Activated CD4-positive, alpha-beta memory T cell treated with anti-CD3 and anti-CD28 coated beads, Interleukin-2, amount 10 ng/mL, durations not matched to agents 7 days and 5 days (primary cell): ENCODE measurements at regions not wholly inside any gene's neighbourhood (a gene's known extent, or its start where the extent isn't known, plus 50 kb on each side); places are given as distances from the start of the nearest gene placed in this dataset.

Experiments used
- CTCF ChIA-PET: fragments of 350-600 bp; sonication (Branson Sonifier 250); formaldehyde crosslinking; loops from one replicate; lab custom pipeline; 2021; ENCODE audit warnings: antibody characterized with exemption, inconsistent platforms; lab: Charles Lee
- POLR2A ChIA-PET: fragments of 350-600 bp; sonication (Branson Sonifier 250); formaldehyde crosslinking; loops from one replicate; lab custom pipeline; 2021; ENCODE audit warnings: antibody characterized with exemption; lab: Charles Lee
- DNase-seq: peaks from one replicate; pipeline ENCODE4 v3.0.0-alpha.2; 2020
- H3K27ac Mint-ChIP-seq: one replicate; pipeline ENCODE4 v1.8.0; 2021; ENCODE audit warnings: mild to moderate bottlenecking, mixed read lengths
- H3K27me3 Mint-ChIP-seq: one replicate; pipeline ENCODE4 v1.8.0; 2021; ENCODE audit warnings: mixed read lengths
- H3K36me3 Mint-ChIP-seq: one replicate; pipeline ENCODE4 v1.8.0; 2021; ENCODE audit warnings: low read depth, mixed read lengths
- H3K4me1 Mint-ChIP-seq: one replicate; pipeline ENCODE4 v1.8.0; 2021; ENCODE audit warnings: mixed read lengths
- H3K4me3 Mint-ChIP-seq: one replicate; pipeline ENCODE4 v1.8.0; 2021; ENCODE audit warnings: mild to moderate bottlenecking, mixed read lengths
- H3K9me3 Mint-ChIP-seq: one replicate; pipeline ENCODE4 v1.8.0; 2021; ENCODE audit warnings: mixed read lengths

DNA sequence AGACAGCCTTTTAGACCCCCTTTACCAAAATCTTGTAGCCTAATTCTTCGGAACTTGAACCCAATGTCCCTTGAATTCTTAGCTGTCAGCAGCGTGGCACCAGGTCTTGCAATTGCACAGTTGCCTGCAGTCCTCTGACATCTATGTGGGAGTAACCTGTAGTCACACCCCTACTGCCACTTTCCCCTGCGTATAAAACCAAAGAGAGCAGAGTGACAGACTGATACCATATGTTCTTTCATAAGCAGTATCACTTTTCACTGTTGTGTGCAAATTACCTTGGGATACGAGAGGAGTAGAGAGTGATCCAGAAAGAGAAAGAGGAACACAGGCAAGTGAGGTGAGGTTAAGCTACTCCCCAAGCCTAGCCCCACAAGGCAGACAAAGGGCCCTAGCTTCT, 364.3 kb upstream of the ADAMTSL1 start:
- no peaks in the 10 kb centered on the region for H3K27me3 Mint-ChIP-seq
- no peak overlapping the region for H3K4me3 Mint-ChIP-seq
- CTCF ChIA-PET = no interaction called here

DNA sequence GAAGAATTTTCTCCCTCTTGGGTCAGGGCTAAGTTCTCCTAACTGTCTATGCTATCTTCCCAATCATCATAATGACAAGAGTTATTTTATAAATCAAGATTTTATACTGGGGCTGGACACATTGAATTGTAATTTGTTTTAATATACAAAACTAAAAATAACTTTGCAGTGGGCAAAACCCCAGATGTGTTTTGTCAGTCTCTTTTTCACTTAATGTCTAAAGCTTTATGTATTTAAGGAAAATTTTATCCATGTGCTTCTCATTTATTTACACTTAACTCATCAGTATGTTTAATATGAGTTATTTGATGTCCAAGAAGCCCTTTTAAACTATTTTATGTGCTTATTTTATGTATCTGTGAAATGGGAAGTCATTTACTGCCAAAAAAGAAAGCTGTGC, 362.8 kb upstream of the ADAMTSL1 start:
- no peak overlapping the region for H3K4me3 Mint-ChIP-seq
- H3K4me1 Mint-ChIP-seq = no peaks in the 10 kb centered on the region
- peaks cover 5% of the 10 kb centered on the region for H3K9me3 Mint-ChIP-seq
- no peaks in the 10 kb centered on the region for H3K27me3 Mint-ChIP-seq
- no peak overlapping the region for H3K27ac Mint-ChIP-seq
- ChIA-PET CTCF (no interaction called here), POLR2A (no interaction called here)
- no peaks in the 10 kb centered on the region for H3K36me3 Mint-ChIP-seq
- DNase-seq = no peak

More for the DNA sequence above, 364.3 kb upstream of the ADAMTSL1 start:
- no peak for DNase-seq
- H3K4me1 Mint-ChIP-seq = no peaks in the 10 kb centered on the region
- H3K9me3 Mint-ChIP-seq = peaks cover 5% of the 10 kb centered on the region
- POLR2A ChIA-PET = no interaction called here
- no peak overlapping the region for H3K27ac Mint-ChIP-seq
- H3K36me3 Mint-ChIP-seq = no peaks in the 10 kb centered on the region

DNA sequence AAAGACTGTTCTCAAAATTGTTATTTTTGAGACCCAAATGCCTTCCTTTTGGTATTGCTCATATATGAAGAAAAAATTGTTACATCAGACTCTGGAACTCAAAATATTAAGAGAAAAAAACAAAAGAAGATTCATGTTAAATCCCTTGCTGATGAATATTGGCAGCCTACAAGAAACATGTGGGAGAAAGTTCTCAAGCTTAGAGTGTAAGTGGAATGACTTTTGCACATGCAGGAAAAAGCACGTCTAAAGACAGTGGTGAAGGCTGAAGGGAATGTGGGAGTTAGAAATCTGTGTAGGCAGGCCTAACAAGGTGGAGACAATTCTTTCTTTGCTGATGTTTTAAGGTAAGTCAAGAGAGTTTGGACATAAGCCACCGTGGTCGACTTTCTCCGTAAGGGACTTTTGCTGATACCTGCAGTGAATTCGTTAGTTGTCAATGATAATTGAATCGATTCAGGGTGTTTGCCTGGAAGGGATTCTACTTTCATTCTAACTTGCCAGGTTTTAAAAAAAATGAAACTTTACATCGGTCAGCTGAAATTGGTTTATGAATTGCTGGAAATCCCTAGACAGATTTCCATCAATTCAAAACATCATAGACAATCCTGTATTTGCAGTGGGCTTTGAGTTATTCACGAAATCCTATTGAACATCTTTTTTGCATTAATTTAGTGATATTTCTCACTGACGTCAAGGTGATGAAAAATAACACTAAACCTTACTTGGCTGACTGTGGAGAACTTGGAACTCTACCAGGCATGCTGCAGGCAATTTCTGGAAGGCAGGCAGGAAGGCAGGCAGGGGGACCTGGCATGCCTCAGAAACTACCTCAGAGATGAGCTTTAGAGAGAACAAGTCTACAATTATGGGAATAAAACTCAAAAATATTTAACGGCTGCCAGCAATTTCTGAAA, 359.1 kb upstream of the ADAMTSL1 start:
- Mint-ChIP-seq H3K36me3 (no peaks in the 10 kb centered on the region), H3K27ac (no peak overlapping the region), H3K4me1 (no peaks in the 10 kb centered on the region), H3K9me3 (peaks cover 5% of the 10 kb centered on the region), H3K27me3 (no peaks in the 10 kb centered on the region), H3K4me3 (no peak overlapping the region)
- ChIA-PET CTCF (no interaction called here), POLR2A (no interaction called here)
- DNase-seq = no peak

DNA sequence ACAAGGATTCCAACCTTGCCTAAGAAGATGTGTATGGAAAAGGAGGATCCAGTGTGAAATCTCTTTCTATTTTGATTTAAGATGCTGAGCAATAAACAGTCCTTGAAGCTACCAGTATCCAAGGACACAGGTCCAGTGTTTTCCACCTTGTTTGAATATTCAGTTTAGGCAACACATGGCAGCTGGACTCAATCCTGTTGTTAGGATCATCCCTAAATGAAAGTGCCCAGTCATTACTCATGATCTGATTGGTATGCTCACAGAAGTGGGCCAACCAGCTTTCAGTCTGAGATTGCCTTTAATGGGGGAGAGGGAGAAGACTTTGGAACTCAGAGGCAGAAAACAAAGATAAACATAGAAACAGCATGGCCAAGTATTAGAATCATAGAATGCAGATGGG, 355.7 kb upstream of the ADAMTSL1 start:
- no peak for DNase-seq
- Mint-ChIP-seq H3K4me1 (no peaks in the 10 kb centered on the region), H3K9me3 (peaks cover under 1% of the 10 kb centered on the region), H3K4me3 (no peak overlapping the region), H3K27ac (no peak overlapping the region), H3K36me3 (no peaks in the 10 kb centered on the region), H3K27me3 (no peaks in the 10 kb centered on the region)
- ChIA-PET POLR2A (no interaction called here), CTCF (no interaction called here)

DNA sequence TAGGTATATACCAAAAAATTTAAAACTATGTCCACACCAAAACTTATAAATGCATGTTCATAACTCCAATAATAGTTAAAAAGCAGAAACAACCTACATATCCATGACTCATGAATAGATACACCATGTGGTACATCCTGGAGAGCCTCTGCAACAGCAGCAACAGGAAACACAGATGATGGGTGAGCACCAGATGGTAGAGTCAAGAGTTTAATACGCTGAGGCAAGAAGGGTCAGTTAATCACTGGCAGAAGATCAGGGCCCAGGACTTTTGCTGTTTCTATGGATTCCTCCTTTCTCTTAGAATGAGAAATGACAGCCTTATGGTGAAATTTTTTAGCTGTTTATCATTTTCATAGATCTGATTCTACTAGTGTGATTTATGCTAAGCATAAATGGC, 351.8 kb upstream of the ADAMTSL1 start:
- no peak overlapping the region for H3K4me3 Mint-ChIP-seq
- no peak overlapping the region for H3K27ac Mint-ChIP-seq
- H3K4me1 Mint-ChIP-seq = no peaks in the 10 kb centered on the region
- no peak for DNase-seq
- H3K36me3 Mint-ChIP-seq = no peaks in the 10 kb centered on the region
- ChIA-PET POLR2A (no interaction called here), CTCF (no interaction called here)
- H3K9me3 Mint-ChIP-seq = peaks cover 2% of the 10 kb centered on the region
- H3K27me3 Mint-ChIP-seq = no peaks in the 10 kb centered on the region

DNA sequence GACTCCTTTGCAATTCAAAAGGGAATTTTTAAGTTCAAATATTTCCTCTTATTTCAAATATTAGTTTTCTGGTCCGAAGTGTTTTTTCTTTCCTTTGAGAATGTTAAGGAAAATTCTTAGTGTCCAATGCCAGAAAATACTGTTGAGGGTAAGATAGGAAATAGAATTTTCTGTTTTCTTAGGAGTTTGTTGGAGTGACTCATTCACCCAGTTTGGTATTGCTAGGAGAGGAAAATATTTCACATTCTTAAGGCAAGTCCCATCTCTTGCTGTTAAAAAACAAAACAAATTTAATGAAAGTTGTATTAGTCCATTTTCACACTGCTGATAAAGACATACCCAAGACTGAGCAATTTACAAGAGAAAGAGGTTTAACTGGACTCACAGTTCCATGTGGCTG, 349.2 kb upstream of the ADAMTSL1 start:
- no peak for DNase-seq
- Mint-ChIP-seq H3K27ac (no peak overlapping the region), H3K4me3 (no peak overlapping the region), H3K4me1 (no peaks in the 10 kb centered on the region), H3K9me3 (peaks cover 2% of the 10 kb centered on the region), H3K27me3 (no peaks in the 10 kb centered on the region), H3K36me3 (no peaks in the 10 kb centered on the region)
- POLR2A ChIA-PET = no interaction called here
- CTCF ChIA-PET = no interaction called here

DNA sequence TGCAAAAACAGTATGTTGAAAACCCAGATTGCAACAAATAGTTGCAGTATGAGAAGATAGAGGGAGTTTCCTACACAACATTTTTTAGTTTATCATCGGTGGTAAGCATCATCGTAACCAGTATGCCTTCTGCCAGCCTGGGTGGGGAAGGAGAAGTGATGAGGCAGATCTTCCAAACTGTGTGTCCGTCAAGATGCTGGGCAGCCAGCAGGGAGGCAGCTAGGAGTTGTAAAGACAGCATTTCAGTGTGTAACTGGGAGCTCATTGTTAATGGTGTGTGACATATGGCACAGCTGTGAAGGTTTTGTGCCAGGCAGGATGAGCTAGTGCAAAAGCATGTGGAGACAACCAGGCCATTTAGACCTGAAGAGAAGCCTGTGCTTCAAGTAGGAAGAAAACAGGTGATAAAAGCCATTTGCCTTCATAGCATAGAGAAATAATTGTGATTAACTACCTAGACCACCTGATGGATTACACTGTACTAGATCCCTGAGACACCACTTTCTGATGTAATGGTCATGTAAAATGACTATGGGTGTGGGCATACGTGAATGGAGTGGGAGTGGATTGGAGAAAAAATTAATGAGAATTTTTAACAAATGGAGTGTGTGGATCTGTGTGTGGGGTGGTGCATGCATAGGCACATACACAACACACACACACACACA, 347.0 kb upstream of the ADAMTSL1 start:
- Mint-ChIP-seq H3K27me3 (no peaks in the 10 kb centered on the region), H3K4me1 (no peaks in the 10 kb centered on the region), H3K36me3 (no peaks in the 10 kb centered on the region), H3K4me3 (no peak overlapping the region), H3K9me3 (peaks cover 2% of the 10 kb centered on the region), H3K27ac (no peak overlapping the region)
- POLR2A ChIA-PET = no interaction called here
- no peak for DNase-seq
- CTCF ChIA-PET = no interaction called here

DNA sequence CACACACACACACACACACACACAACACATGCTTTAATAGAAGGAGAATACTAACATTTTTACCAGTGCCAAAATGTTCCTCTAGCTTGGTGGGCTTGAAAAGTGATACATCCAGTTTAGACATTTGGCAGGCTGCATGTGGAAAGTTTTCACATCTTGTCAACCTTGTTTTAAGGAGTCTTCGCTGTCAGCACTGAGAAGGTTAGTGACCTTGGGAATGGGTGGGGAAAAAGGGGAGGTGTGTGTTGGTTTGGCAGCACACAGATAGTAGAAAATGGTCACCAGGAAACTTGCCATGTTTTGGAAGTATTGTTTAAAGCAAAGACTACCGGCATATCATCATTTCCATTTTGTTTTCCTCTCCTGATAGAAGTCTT, 346.5 kb upstream of the ADAMTSL1 start:
- Mint-ChIP-seq H3K9me3 (peaks cover 2% of the 10 kb centered on the region), H3K4me1 (no peaks in the 10 kb centered on the region), H3K27ac (no peak overlapping the region), H3K27me3 (no peaks in the 10 kb centered on the region), H3K4me3 (no peak overlapping the region), H3K36me3 (no peaks in the 10 kb centered on the region)
- DNase-seq = no peak
- CTCF ChIA-PET = interaction anchor here (0.6 kb wide), 1 partner anchor 461 kb away, joined by 3 read pairs; no protein-coding TSS in a partner anchor
- POLR2A ChIA-PET = no interaction called here

DNA sequence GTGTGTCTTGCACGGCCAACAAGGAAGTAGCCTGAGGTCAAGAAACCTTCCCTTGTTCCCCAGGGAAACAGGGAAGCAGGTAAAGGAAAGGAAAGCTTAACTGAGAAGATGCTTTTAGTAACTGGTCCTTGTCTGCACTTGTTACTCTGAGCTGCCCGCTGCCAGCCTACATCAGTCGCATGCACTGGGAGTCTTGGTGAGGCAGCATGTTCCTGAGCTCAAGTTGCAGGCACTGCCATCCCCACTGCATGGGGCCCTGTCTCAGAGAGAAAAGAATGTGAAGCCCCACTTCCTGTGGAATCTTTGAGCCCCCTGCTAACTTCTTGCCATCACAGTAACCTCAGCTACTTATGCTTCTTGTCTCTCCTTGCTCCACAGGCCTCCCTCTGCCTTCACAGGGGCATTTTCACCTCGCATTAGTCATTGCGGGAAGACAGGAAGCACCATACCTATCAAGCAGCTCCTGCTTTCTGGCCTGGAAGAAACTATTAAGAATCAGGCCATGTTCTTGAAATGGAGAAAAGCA, 344.1 kb upstream of the ADAMTSL1 start:
- Mint-ChIP-seq H3K9me3 (no peaks in the 10 kb centered on the region), H3K27ac (no peak overlapping the region), H3K4me3 (no peak overlapping the region), H3K27me3 (no peaks in the 10 kb centered on the region), H3K4me1 (no peaks in the 10 kb centered on the region), H3K36me3 (no peaks in the 10 kb centered on the region)
- no peak for DNase-seq
- ChIA-PET POLR2A (no interaction called here), CTCF (interaction anchor here (0.5 kb wide), 1 partner anchor 371 kb away, joined by 4 read pairs; no protein-coding TSS in a partner anchor)

DNA sequence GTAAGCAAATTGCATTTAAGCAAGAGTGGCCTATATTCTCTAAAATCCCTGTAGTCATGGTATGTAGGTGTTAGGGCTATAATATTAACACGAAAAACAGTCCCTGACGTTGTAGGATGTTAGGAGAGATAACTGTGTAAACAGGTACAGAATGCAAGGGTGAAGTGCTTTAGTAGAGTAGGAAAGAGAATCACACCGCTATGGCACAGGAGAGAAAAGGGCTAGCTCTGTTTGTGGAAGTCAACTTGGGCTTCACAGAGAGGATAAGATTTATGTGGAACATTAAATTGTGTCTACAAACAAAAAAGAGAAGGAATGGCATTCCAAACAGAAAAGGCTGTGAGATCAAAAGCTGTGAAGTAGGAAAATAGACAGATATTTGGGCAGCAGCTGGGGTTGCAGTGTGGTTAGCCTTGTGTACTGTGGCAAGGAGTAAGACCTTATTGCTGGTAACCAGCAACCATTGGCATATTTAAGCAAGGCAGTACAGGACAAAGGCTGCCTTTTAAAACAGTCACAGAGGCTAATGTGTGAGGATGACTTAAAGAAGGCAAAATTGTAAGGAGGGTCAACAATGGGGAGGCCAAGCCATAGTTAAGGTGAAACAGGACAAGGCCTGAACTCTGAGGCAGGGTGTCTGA, 337.5 kb upstream of the ADAMTSL1 start:
- POLR2A ChIA-PET = no interaction called here
- H3K27me3 Mint-ChIP-seq = no peaks in the 10 kb centered on the region
- H3K4me3 Mint-ChIP-seq = no peak overlapping the region
- H3K9me3 Mint-ChIP-seq = no peaks in the 10 kb centered on the region
- H3K27ac Mint-ChIP-seq = no peak overlapping the region
- no peak for DNase-seq
- H3K4me1 Mint-ChIP-seq = no peaks in the 10 kb centered on the region
- H3K36me3 Mint-ChIP-seq = no peaks in the 10 kb centered on the region
- CTCF ChIA-PET = no interaction called here

DNA sequence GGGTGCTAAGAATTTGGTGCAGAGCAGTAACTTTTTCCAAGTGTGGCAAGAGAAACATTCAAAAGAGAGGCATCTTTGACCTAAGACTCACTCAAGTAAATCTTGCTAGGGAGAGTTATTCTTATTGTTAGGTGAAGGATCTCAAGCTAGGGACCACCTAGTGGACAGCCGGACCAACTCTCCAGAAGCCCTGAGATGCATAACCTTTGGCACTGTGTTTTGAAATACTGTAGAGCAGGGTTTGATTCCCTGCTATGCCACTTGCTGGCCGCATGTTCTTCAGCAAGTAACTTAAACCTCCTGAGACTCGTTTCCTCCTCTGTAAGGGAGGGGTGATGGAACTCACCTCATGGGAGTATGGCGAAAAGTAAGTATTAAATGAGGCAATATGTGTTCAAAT, 336.1 kb upstream of the ADAMTSL1 start:
- H3K36me3 Mint-ChIP-seq = no peaks in the 10 kb centered on the region
- no peaks in the 10 kb centered on the region for H3K9me3 Mint-ChIP-seq
- H3K27ac Mint-ChIP-seq = no peak overlapping the region
- H3K4me3 Mint-ChIP-seq = no peak overlapping the region
- no peak for DNase-seq
- no peaks in the 10 kb centered on the region for H3K27me3 Mint-ChIP-seq
- CTCF ChIA-PET = interaction anchor here (0.6 kb wide), 1 partner anchor 30 kb away, joined by 3 read pairs; no protein-coding TSS in a partner anchor
- POLR2A ChIA-PET = no interaction called here
- H3K4me1 Mint-ChIP-seq = no peaks in the 10 kb centered on the region

DNA sequence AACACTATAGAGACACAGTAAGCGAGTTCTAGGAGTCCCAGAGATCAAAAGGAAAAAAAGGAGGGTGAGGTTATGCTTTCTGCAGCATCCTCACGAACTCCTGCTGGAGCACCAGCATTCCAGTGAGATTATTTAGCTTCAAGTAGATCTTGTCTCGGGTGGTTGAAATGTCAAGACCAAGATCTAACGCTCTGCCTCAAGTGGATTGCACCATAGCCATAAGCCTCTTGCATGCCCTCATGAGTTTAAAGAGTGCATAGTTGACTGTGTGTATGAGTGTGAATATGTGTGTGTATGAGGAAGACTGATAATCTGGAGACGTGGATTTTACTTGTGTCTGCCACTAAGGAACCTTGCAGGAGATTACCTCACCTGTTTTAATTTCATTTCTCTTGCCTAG, 335.3 kb upstream of the ADAMTSL1 start:
- Mint-ChIP-seq H3K4me1 (no peaks in the 10 kb centered on the region), H3K4me3 (no peak overlapping the region), H3K27me3 (no peaks in the 10 kb centered on the region), H3K27ac (no peak overlapping the region), H3K9me3 (no peaks in the 10 kb centered on the region), H3K36me3 (no peaks in the 10 kb centered on the region)
- ChIA-PET CTCF (no interaction called here), POLR2A (no interaction called here)
- DNase-seq = no peak

DNA sequence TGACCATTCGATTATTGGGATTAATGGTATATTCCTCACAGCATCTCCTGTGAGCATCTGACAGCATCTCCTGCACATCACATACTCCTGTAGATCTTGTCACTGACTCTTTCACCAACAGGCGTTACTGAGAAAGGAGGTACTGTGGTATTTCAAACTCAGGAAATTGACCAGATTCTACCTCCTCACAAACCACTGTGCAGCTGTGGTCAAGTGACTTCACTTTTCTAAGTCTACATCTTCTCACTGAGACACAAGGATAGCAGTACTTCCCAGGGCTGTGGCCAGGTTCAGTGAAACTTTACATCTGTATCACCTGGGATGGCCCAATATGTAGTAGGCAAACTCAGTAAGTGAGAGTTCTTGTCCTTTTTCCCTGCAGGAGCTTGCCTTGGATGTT, 332.3 kb upstream of the ADAMTSL1 start:
- Mint-ChIP-seq H3K36me3 (no peaks in the 10 kb centered on the region), H3K27ac (no peak overlapping the region), H3K4me3 (no peak overlapping the region), H3K27me3 (no peaks in the 10 kb centered on the region), H3K9me3 (no peaks in the 10 kb centered on the region), H3K4me1 (no peaks in the 10 kb centered on the region)
- ChIA-PET POLR2A (no interaction called here), CTCF (no interaction called here)
- no peak for DNase-seq
